ENCODE measurements at regions not wholly inside any gene's neighbourhood (a gene's known extent, or its start where the extent isn't known, plus 50 kb on each side); places are given as distances from the start of the nearest gene placed in this dataset.

DNA sequence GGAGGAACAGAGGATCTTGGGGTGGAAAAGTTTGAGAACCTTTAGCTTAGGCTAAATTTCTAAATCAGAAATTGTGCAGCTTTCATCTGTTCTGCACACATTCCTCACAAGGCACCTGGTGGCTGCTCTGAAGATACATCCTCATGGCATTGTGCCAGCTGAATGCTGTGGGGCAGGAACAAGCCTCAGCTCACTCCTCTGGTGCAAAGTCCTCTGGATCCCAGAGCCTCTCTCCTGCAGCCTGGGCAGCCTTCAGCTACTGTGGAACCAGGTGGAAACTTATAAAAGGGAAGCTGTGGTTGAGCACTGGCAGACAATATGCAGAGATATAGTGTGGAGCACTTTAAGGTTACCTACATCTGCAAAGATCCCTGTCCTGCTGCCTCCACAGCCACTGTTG lies 72.3 kb downstream of the KCTD12 start:
- no peak for DNase-seq
- TF ChIP-seq, protein P1, sequence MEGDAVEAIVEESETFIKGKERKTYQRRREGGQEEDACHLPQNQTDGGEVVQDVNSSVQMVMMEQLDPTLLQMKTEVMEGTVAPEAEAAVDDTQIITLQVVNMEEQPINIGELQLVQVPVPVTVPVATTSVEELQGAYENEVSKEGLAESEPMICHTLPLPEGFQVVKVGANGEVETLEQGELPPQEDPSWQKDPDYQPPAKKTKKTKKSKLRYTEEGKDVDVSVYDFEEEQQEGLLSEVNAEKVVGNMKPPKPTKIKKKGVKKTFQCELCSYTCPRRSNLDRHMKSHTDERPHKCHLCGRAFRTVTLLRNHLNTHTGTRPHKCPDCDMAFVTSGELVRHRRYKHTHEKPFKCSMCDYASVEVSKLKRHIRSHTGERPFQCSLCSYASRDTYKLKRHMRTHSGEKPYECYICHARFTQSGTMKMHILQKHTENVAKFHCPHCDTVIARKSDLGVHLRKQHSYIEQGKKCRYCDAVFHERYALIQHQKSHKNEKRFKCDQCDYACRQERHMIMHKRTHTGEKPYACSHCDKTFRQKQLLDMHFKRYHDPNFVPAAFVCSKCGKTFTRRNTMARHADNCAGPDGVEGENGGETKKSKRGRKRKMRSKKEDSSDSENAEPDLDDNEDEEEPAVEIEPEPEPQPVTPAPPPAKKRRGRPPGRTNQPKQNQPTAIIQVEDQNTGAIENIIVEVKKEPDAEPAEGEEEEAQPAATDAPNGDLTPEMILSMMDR (IDR thresholded peaks at IDR 0.05): no peak
- no peak for TF ChIP-seq POLR2A (IDR thresholded peaks at IDR 0.05)
- Histone ChIP-seq H3K9me3 (no peaks in the 10 kb centered on the region), H3K27me3 (no peaks in the 10 kb centered on the region), H3K27ac (peak overlapping the region in 1 of 2 donors; percentile 56), H3K4me1 (no peaks in the 10 kb centered on the region), H3K4me3 (no peak overlapping the region), H3K36me3 (no peaks in the 10 kb centered on the region)
- intact Hi-C loops (cut with DNase I; ENCODE audit: low total_unique reads): no loop called here

DNA sequence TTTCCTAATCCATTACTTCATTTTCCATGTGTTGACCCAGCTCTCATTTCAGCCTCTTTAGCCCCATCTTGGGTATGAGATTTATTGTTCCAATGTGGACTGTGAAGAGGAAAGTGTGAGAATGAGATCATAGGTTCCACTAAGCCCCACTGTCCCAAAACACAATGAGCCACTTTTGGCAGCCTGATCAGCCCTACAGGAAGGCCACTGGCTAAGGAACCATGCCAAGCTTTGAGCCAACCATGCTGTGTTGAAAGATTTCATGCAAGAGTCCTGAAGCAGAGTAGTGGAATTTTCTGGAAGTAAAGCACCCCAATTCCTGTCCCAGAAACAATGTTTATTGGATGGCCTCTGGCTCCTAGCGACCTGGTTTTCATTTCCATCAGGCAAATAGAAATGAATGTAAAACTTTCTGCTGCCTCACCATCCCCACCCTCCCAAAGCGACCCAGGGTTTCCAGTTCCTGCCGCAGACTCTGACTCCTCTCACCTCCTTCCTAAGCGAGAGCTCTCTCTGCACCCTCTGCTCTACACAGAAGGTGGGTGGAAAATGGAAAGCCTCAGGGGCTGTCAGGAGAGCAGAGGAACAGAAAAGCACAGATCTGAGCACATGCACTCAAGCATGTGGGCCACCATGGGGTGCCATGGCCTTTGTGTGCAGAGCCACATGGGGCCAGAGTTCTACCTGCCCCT lies 73.1 kb downstream of the KCTD12 start:
- DNase-seq: peak; percentile 30 to 65
- Histone ChIP-seq H3K27me3 (no peaks in the 10 kb centered on the region), H3K9me3 (no peaks in the 10 kb centered on the region), H3K36me3 (no peaks in the 10 kb centered on the region), H3K27ac (peak overlapping the region in 1 of 2 donors; percentile 56), H3K4me3 (no peak overlapping the region), H3K4me1 (no peaks in the 10 kb centered on the region)
- intact Hi-C loops (cut with DNase I; ENCODE audit: low total_unique reads): no loop called here
- no peak for TF ChIP-seq POLR2A (IDR thresholded peaks at IDR 0.05)
- TF ChIP-seq, protein P1 (IDR thresholded peaks at IDR 0.05): no peak

GRCh38 chr13:76812206-76812897 lies 73.9 kb downstream of the KCTD12 start:
- Histone ChIP-seq H3K27me3 (no peaks in the 10 kb centered on the region), H3K36me3 (no peaks in the 10 kb centered on the region), H3K9me3 (no peaks in the 10 kb centered on the region), H3K4me3 (no peak overlapping the region), H3K27ac (no peak overlapping the region), H3K4me1 (no peaks in the 10 kb centered on the region)
- TF ChIP-seq, protein P1 (IDR thresholded peaks at IDR 0.05): no peak
- no peak for TF ChIP-seq POLR2A (IDR thresholded peaks at IDR 0.05)
- peak in 1 of 2 donors; percentile 35 for DNase-seq
- intact Hi-C loops (cut with DNase I; ENCODE audit: low total_unique reads): no loop called here

DNA sequence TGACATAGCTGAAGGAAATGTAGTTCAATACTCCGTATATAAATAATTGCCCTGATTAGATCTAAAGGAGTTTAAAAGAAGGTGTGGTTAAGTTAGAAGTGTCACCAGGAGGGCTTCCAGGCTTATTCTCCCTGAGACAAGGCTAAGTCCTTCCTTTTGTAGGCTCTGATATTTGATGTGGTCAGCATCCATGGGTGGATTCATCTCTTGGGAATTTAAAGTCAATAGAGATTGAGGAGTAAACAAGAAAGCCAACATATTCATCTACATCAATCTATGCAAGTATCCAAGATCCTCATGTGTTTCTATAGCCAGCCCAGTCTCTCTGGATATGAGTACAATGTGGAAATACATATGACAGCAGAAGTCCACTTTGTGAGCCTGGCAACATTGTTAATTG lies 76.8 kb downstream of the KCTD12 start:
- no peaks in the 10 kb centered on the region for H3K9me3 ChIP-seq
- no peaks in the 10 kb centered on the region for H3K4me1 ChIP-seq
- no peaks in the 10 kb centered on the region for H3K27me3 ChIP-seq
- intact Hi-C loops (cut with DNase I; ENCODE audit: low total_unique reads): no loop called here
- DNase-seq: no peak
- H3K36me3 ChIP-seq: no peaks in the 10 kb centered on the region
- H3K4me3 ChIP-seq: no peak overlapping the region
- H3K27ac ChIP-seq: no peak overlapping the region
- TF ChIP-seq, protein P1 (IDR thresholded peaks at IDR 0.05): no peak
- no peak for TF ChIP-seq POLR2A (IDR thresholded peaks at IDR 0.05)

DNA sequence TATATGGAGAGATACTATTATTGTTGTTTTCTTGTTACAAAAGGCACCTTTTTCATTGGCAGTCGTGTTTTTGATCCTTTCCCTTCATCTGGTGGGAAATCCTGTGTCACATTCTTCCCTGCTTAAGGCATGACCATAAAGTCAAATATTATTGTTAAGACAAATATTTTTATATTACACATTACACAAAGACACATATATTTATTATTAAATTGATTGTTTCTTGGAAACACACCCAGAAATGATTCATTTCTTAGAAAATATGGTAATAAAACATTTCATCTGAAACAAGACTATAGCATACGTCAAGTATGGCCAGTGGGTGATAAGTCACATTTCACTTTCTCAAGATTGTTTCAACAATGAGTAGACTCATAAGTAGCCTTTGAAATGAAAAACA lies 77.3 kb downstream of the KCTD12 start:
- H3K27ac ChIP-seq: no peak overlapping the region
- H3K27me3 ChIP-seq: no peaks in the 10 kb centered on the region
- no peaks in the 10 kb centered on the region for H3K36me3 ChIP-seq
- no peak for DNase-seq
- intact Hi-C loops (cut with DNase I; ENCODE audit: low total_unique reads): no loop called here
- H3K4me3 ChIP-seq: no peak overlapping the region
- no peaks in the 10 kb centered on the region for H3K9me3 ChIP-seq
- TF ChIP-seq POLR2A (IDR thresholded peaks at IDR 0.05): no peak
- TF ChIP-seq, protein P1 (IDR thresholded peaks at IDR 0.05): no peak
- no peaks in the 10 kb centered on the region for H3K4me1 ChIP-seq
